ENCODE measurements at regions not wholly inside any gene's neighbourhood (a gene's known extent, or its start where the extent isn't known, plus 50 kb on each side); places are given as distances from the start of the nearest gene placed in this dataset.

DNA sequence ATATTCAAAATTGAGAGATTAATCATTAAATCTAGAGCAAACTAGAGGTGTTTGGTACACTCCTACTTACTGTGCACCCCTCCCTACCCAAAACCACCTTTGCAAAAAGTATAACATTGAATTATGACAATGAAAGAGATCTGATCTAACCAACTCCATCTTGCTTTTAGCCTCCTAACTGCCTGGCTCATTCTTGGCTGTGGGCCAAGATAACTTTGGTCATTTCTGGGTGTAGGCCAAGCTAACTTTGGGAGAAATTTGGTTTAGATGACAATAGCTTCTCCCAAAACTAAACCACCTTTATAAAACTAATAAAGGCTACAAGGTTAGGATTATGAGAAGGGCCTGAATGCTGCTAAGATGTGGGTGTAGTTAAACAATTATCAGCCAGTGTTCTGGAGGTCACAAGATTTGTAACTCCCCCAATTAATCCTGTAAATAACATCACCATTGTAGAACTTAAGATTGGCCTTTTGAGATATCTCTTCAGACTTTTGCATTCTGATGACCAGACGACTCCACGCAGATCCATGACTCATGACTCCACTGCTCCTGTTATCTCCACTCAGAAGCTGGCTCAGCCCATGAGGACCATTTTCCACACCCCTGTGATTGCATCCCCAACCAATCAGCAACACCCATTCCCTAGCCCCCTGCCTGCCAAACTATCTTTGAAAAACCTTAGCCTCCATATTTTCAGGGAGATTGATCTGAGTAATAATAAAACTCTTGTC lies 160.2 kb downstream of the FBXO15 start:
- WGBS, result 83% methylated on average over 2 of the region's 2 CpGs
- intact Hi-C loops (cut with DNase I), result no loop called here
- Histone ChIP-seq H3K27me3 (no peaks in the 10 kb centered on the region), H3K4me3 (no peak overlapping the region), H3K4me1 (no peaks in the 10 kb centered on the region), H3K27ac (replicated peaks in 1 of 4) (no peak overlapping the region), H3K36me3 (no peaks in the 10 kb centered on the region), H3K9me3 (no peaks in the 10 kb centered on the region)
- DNase-seq (ENCODE audit: extremely low spot score), result peak; percentile 39
- TF ChIP-seq EP300 (IDR thresholded peaks at IDR 0.05) (no peak), POLR2A (IDR thresholded peaks at IDR 0.05; ENCODE audit: low read depth) (no peak), POLR2AphosphoS5 (IDR thresholded peaks at IDR 0.05) (no peak)
- TF ChIP-seq, protein P1, sequence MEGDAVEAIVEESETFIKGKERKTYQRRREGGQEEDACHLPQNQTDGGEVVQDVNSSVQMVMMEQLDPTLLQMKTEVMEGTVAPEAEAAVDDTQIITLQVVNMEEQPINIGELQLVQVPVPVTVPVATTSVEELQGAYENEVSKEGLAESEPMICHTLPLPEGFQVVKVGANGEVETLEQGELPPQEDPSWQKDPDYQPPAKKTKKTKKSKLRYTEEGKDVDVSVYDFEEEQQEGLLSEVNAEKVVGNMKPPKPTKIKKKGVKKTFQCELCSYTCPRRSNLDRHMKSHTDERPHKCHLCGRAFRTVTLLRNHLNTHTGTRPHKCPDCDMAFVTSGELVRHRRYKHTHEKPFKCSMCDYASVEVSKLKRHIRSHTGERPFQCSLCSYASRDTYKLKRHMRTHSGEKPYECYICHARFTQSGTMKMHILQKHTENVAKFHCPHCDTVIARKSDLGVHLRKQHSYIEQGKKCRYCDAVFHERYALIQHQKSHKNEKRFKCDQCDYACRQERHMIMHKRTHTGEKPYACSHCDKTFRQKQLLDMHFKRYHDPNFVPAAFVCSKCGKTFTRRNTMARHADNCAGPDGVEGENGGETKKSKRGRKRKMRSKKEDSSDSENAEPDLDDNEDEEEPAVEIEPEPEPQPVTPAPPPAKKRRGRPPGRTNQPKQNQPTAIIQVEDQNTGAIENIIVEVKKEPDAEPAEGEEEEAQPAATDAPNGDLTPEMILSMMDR (IDR thresholded peaks at IDR 0.05), result no peak

DNA sequence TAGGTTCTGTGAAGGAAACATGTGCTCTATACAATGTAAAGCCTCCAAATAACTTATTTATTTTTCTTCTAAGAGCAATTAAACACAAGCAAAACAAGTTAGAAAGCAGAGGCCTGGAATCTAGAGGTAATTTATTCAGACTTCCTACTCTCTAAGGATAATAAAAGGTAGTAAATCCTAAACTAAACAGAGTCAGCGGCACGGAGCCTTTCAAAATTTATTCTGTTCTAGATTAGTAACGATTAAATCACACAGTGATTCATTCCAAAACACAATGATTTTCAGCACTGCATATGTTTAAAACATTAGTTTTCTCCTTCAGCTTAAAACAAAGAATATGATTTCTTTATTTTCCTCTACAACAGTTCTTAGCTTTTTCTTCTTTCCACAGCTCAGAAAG lies 160.9 kb downstream of the FBXO15 start:
- WGBS, result 75% methylated on average over 3 of the region's 3 CpGs
- Histone ChIP-seq H3K27ac (replicated peaks in 1 of 4) (no peak overlapping the region), H3K9me3 (no peaks in the 10 kb centered on the region), H3K36me3 (no peaks in the 10 kb centered on the region), H3K27me3 (no peaks in the 10 kb centered on the region), H3K4me1 (no peaks in the 10 kb centered on the region), H3K4me3 (no peak overlapping the region)
- intact Hi-C loops (cut with DNase I), result no loop called here
- no peak for DNase-seq (ENCODE audit: extremely low spot score)
- TF ChIP-seq POLR2AphosphoS5 (IDR thresholded peaks at IDR 0.05) (no peak), EP300 (IDR thresholded peaks at IDR 0.05) (no peak), POLR2A (IDR thresholded peaks at IDR 0.05; ENCODE audit: low read depth) (no peak)
- TF ChIP-seq, protein P1 (IDR thresholded peaks at IDR 0.05), result no peak

- Histone ChIP-seq H3K9me3 (no peaks in the 10 kb centered on the region), H3K27me3 (no peaks in the 10 kb centered on the region), H3K27ac (replicated peaks in 1 of 4) (no peak overlapping the region), H3K4me1 (no peaks in the 10 kb centered on the region), H3K4me3 (no peak overlapping the region), H3K36me3 (no peaks in the 10 kb centered on the region)
- TF ChIP-seq POLR2A (IDR thresholded peaks at IDR 0.05; ENCODE audit: low read depth) (no peak), POLR2AphosphoS5 (IDR thresholded peaks at IDR 0.05) (no peak), EP300 (IDR thresholded peaks at IDR 0.05) (no peak)
- TF ChIP-seq, protein P1 (IDR thresholded peaks at IDR 0.05), result no peak
- intact Hi-C loops (cut with DNase I), result no loop called here
- no peak for DNase-seq (ENCODE audit: extremely low spot score)
- WGBS, result 85% methylated on average over 2 of the region's 2 CpGs
These were observed 161.6 kb downstream of the FBXO15 start for GRCh38 chr18:73985855-73986625.

GRCh38 chr18:73983970-73984369 lies 163.7 kb downstream of the FBXO15 start:
- TF ChIP-seq, protein P1 (IDR thresholded peaks at IDR 0.05), result no peak
- TF ChIP-seq POLR2A (IDR thresholded peaks at IDR 0.05; ENCODE audit: low read depth) (no peak), EP300 (IDR thresholded peaks at IDR 0.05) (no peak), POLR2AphosphoS5 (IDR thresholded peaks at IDR 0.05) (no peak)
- 87% methylated on average over 6 of the region's 6 CpGs for WGBS
- no peaks in the 10 kb centered on the region for H3K9me3 ChIP-seq

More at GRCh38 chr18:73983970-73984369, 163.7 kb downstream of the FBXO15 start:
- Histone ChIP-seq H3K4me1 (no peaks in the 10 kb centered on the region), H3K27ac (replicated peaks in 1 of 4) (no peak overlapping the region), H3K36me3 (no peaks in the 10 kb centered on the region), H3K4me3 (no peak overlapping the region), H3K27me3 (no peaks in the 10 kb centered on the region)
- DNase-seq (ENCODE audit: extremely low spot score), result peak; percentile 19
- intact Hi-C loops (cut with DNase I), result no loop called here
